ENCODE measurements at regions not wholly inside any gene's neighbourhood (a gene's known extent, or its start where the extent isn't known, plus 50 kb on each side); places are given as distances from the start of the nearest gene placed in this dataset.
"Not testable (repeated sequence)": the region's sequence is repeated elsewhere in the genome, so short reads cannot be mapped to it uniquely, and the experiment has no call there.

- no peak for DNase-seq (ENCODE audit: extremely low read depth, low read depth)
Measured at GRCh38 chr10:3887885-3888476, 103.0 kb upstream of the KLF6 start.

GRCh38 chr10:3887404-3887803, 102.4 kb upstream of the KLF6 start:
- no peak for DNase-seq (ENCODE audit: extremely low read depth, low read depth)

GRCh38 chr10:3886641-3887251, 101.7 kb upstream of the KLF6 start:
- DNase-seq (ENCODE audit: extremely low read depth, low read depth): no peak

GRCh38 chr10:3886191-3886590, 101.2 kb upstream of the KLF6 start:
- DNase-seq (ENCODE audit: extremely low read depth, low read depth): no peak

GRCh38 chr10:3882855-3883254, 97.8 kb upstream of the KLF6 start:
- DNase-seq (ENCODE audit: extremely low read depth, low read depth): no peak

- DNase-seq (ENCODE audit: extremely low read depth, low read depth): no peak
Measured at GRCh38 chr10:3881622-3882021, 96.6 kb upstream of the KLF6 start.

GRCh38 chr10:3879073-3879472, 94.1 kb upstream of the KLF6 start:
- no peak for DNase-seq (ENCODE audit: extremely low read depth, low read depth)

- DNase-seq (ENCODE audit: extremely low read depth, low read depth): no peak
Measured at GRCh38 chr10:3877211-3878000, 92.4 kb upstream of the KLF6 start.

- no peak for DNase-seq (ENCODE audit: extremely low read depth, low read depth)
Measured at GRCh38 chr10:3876350-3876962, 91.4 kb upstream of the KLF6 start.

GRCh38 chr10:3875842-3876235, 90.8 kb upstream of the KLF6 start:
- DNase-seq (ENCODE audit: extremely low read depth, low read depth): no peak

GRCh38 chr10:3874990-3875841, 90.2 kb upstream of the KLF6 start:
- DNase-seq (ENCODE audit: extremely low read depth, low read depth): no peak

- not testable (repeated sequence) for DNase-seq (ENCODE audit: extremely low read depth, low read depth)
Measured at GRCh38 chr10:3874610-3874989, 89.6 kb upstream of the KLF6 start.

GRCh38 chr10:3873728-3874461, 88.9 kb upstream of the KLF6 start:
- peak; percentile 73 for DNase-seq (ENCODE audit: extremely low read depth, low read depth)

- DNase-seq (ENCODE audit: extremely low read depth, low read depth): no peak
Measured at GRCh38 chr10:3872712-3873329, 87.8 kb upstream of the KLF6 start.

GRCh38 chr10:3871424-3871996, 86.5 kb upstream of the KLF6 start:
- no peak for DNase-seq (ENCODE audit: extremely low read depth, low read depth)

GRCh38 chr10:3869036-3869435, 84.0 kb upstream of the KLF6 start:
- no peak for DNase-seq (ENCODE audit: extremely low read depth, low read depth)

- DNase-seq (ENCODE audit: extremely low read depth, low read depth): no peak
Measured at GRCh38 chr10:3868271-3868664, 83.3 kb upstream of the KLF6 start.

- no peak for DNase-seq (ENCODE audit: extremely low read depth, low read depth)
Measured at GRCh38 chr10:3867454-3868270, 82.7 kb upstream of the KLF6 start.

All from NCI-H460 (cell line).